HG03432 (cell line): ENCODE measurements at regions not wholly inside any gene's neighbourhood (a gene's known extent, or its start where the extent isn't known, plus 50 kb on each side); places are given as distances from the start of the nearest gene placed in this dataset.

Experiments
- ATAC-seq: cut with Tn5 transposase; IDR thresholded peaks from one replicate; pipeline ENCODE4 v1.9.1; 2021; ENCODE audit warnings: mild to moderate bottlenecking, moderate library complexity; ENCODE audit not compliant: unreplicated experiment

- ATAC-seq, result no peak
Observed at GRCh38 chr11:112354364-112354763, 93.7 kb upstream of the PLET1 start.

GRCh38 chr11:112355726-112356125 lies 95.1 kb upstream of the PLET1 start:
- no peak for ATAC-seq

GRCh38 chr11:112357488-112357887 lies 96.8 kb upstream of the PLET1 start:
- no peak for ATAC-seq

GRCh38 chr11:112361396-112361795 lies 100.7 kb upstream of the PLET1 start:
- ATAC-seq, result no peak

GRCh38 chr11:112363527-112363926 lies 102.9 kb upstream of the PLET1 start:
- no peak for ATAC-seq

- no peak for ATAC-seq
Observed at GRCh38 chr11:112364962-112365481, 104.4 kb upstream of the PLET1 start.

- no peak for ATAC-seq
Observed at GRCh38 chr11:112366012-112366411, 105.4 kb upstream of the PLET1 start.

- no peak for ATAC-seq
Observed at GRCh38 chr11:112366777-112367176, 106.1 kb upstream of the PLET1 start.

GRCh38 chr11:112367461-112367860 lies 106.8 kb upstream of the PLET1 start:
- ATAC-seq, result no peak

- ATAC-seq, result no peak
Observed at GRCh38 chr11:112367895-112368294, 107.2 kb upstream of the PLET1 start.

GRCh38 chr11:112368381-112368780 lies 107.7 kb upstream of the PLET1 start:
- ATAC-seq, result no peak

- ATAC-seq, result no peak
Observed at GRCh38 chr11:112369374-112369773, 108.7 kb upstream of the PLET1 start.

- no peak for ATAC-seq
Observed at GRCh38 chr11:112369916-112370315, 109.3 kb upstream of the PLET1 start.

- ATAC-seq, result no peak
Observed at GRCh38 chr11:112374486-112375140, 114.0 kb upstream of the PLET1 start.

- no peak for ATAC-seq
Observed at GRCh38 chr11:112377946-112378345, 117.3 kb upstream of the PLET1 start.

GRCh38 chr11:112380464-112380863 lies 119.8 kb upstream of the PLET1 start:
- no peak for ATAC-seq

- ATAC-seq, result no peak
Observed at GRCh38 chr11:112381578-112381977, 120.9 kb upstream of the PLET1 start.

GRCh38 chr11:112382561-112382960 lies 121.9 kb upstream of the PLET1 start:
- no peak for ATAC-seq

GRCh38 chr11:112388496-112388895 lies 127.8 kb upstream of the PLET1 start:
- no peak for ATAC-seq

- ATAC-seq, result no peak
Observed at GRCh38 chr11:112391086-112391485, 130.4 kb upstream of the PLET1 start.

GRCh38 chr11:112392904-112393303 lies 132.2 kb upstream of the PLET1 start:
- ATAC-seq, result no peak

- ATAC-seq, result no peak
Observed at GRCh38 chr11:112394304-112394703, 133.6 kb upstream of the PLET1 start.

GRCh38 chr11:112396076-112396475 lies 135.4 kb upstream of the PLET1 start:
- ATAC-seq, result no peak
